H1 (cell line): ENCODE measurements at regions not wholly inside any gene's neighbourhood (a gene's known extent, or its start where the extent isn't known, plus 50 kb on each side); places are given as distances from the start of the nearest gene placed in this dataset.

Experiments used
- CTCF ChIA-PET: fragments of 300-600 bp; sonication (Branson Sonifier 250); formaldehyde crosslinking; loops from one replicate; lab custom pipeline; 2021; ENCODE audit not compliant: partially characterized antibody; lab: Charles Lee
- POLR2A ChIA-PET: fragments of 300-600 bp; sonication (Branson Sonifier 250); formaldehyde crosslinking; loops from one replicate; lab custom pipeline; 2021; ENCODE audit warnings: inconsistent platforms; ENCODE audit not compliant: partially characterized antibody; lab: Charles Lee
- DNase-seq, 2 experiments: peaks; one replicate each; pipeline versions ENCODE4 v3.0.0 to v3.0.0-alpha.2; 2010 to 2022; ENCODE audit warnings: low spot score in 2 of 2, low read depth in 1 of 2, mixed read lengths in 1 of 2
- FAIRE-seq: peaks from 2 replicates; lab custom pipeline; 2011; peaks lifted over from hg19 to GRCh38; lab: Jason Lieb, UNC
- H2AFZ ChIP-seq: 2 replicates; pipeline ENCODE4 v1.8.1; 2012; ENCODE audit warnings: low read length, inconsistent platforms
- H2AK5ac ChIP-seq: 2 replicates; pipeline ENCODE4 v1.6.1; 2013; ENCODE audit warnings: low read depth, low read length
- H2BK120ac ChIP-seq: replicated peaks from 2 replicates; pipeline ENCODE3; 2013; ENCODE audit warnings: low read depth, low read length, inconsistent platforms
- H2BK12ac ChIP-seq: 2 replicates; pipeline ENCODE4 v1.6.1; 2013; ENCODE audit warnings: low read depth, low read length
- H2BK15ac ChIP-seq: 2 replicates; pipeline ENCODE4 v1.6.1; 2013; ENCODE audit warnings: low read length
- H2BK20ac ChIP-seq: 2 replicates; pipeline ENCODE4 v1.6.1; 2013; ENCODE audit warnings: low read length
- H2BK5ac ChIP-seq: 2 replicates; pipeline ENCODE4 v1.6.1; 2013; ENCODE audit warnings: low read depth, low read length
- H3K14ac ChIP-seq: 2 replicates; pipeline ENCODE4 v1.6.1; 2013; ENCODE audit warnings: inconsistent platforms; ENCODE audit not compliant: insufficient read length
- H3K18ac ChIP-seq: 2 replicates; pipeline ENCODE4 v1.6.1; 2013; ENCODE audit warnings: low read length; ENCODE audit errors: extremely low read depth
- H3K23ac ChIP-seq: 2 replicates; pipeline ENCODE4 v1.6.1; 2013; ENCODE audit warnings: inconsistent platforms; ENCODE audit not compliant: insufficient read length
- H3K23me2 ChIP-seq: 2 replicates; pipeline ENCODE4 v1.6.1; 2013; ENCODE audit warnings: low read depth, low read length
- H3K27ac ChIP-seq: 2 replicates; pipeline ENCODE4 v1.6.1; 2011; ENCODE audit warnings: low read depth, low read length, inconsistent platforms
- H3K27me3 ChIP-seq, 4 experiments: replicated peaks in 1 of 4; 1 replicate in 1 of 4; 2 replicates in 3 of 4; pipeline versions ENCODE4 v1.6.1 to v1.8.1; 2011 to 2013; ENCODE audit warnings: low read length in 3 of 4, mild to moderate bottlenecking in 3 of 4, inconsistent platforms in 2 of 4, mixed read lengths in 2 of 4, moderate library complexity in 1 of 4; ENCODE audit not compliant: control insufficient read depth in 3 of 4, insufficient read depth in 3 of 4; ENCODE audit errors: extremely low read depth in 1 of 4
- H3K36me3 ChIP-seq, 4 experiments: 2 replicates each; pipeline versions ENCODE4 v1.6.1 to v1.8.1; 2011 to 2013; ENCODE audit warnings: mild to moderate bottlenecking in 4 of 4, low read length in 3 of 4, moderate library complexity in 2 of 4, control low read depth in 1 of 4, inconsistent platforms in 1 of 4; ENCODE audit not compliant: insufficient read depth in 4 of 4, control insufficient read depth in 2 of 4
- H3K4ac ChIP-seq: replicated peaks from 2 replicates; pipeline ENCODE3; 2013; ENCODE audit warnings: low read length, low read depth, mixed read lengths, inconsistent platforms; ENCODE audit not compliant: insufficient read length
- H3K4me1 ChIP-seq, 4 experiments: replicated peaks in 1 of 4; 1 replicate in 1 of 4; 2 replicates in 3 of 4; pipeline versions ENCODE4 v1.6.1 to v1.8.1; 2011 to 2013; ENCODE audit warnings: low read length in 3 of 4, inconsistent platforms in 2 of 4, mixed read lengths in 1 of 4; ENCODE audit not compliant: insufficient read depth in 4 of 4, control insufficient read depth in 3 of 4
- H3K4me2 ChIP-seq, 2 experiments: 2 replicates each; pipeline versions ENCODE4 v1.6.1 to v1.8.1; 2011 to 2013; ENCODE audit warnings: low read depth in 2 of 2, low read length in 2 of 2, control low read depth in 1 of 2, inconsistent platforms in 1 of 2, mild to moderate bottlenecking in 1 of 2; ENCODE audit not compliant: insufficient read depth in 1 of 2
- H3K4me3 ChIP-seq, 4 experiments: fragments of 200-600, 300-600 bp in 1 of 4; sonication (generic), shearing (Covaris generic), sonication (Bioruptor Twin) in 1 of 4; 2 replicates each; pipeline versions ENCODE4 v1.5.1 to v1.8.1; 2011 to 2016; ENCODE audit warnings: low read length in 4 of 4, low read depth in 3 of 4, control low read depth in 2 of 4, inconsistent platforms in 2 of 4, mild to moderate bottlenecking in 2 of 4, mixed read lengths in 1 of 4, moderate library complexity in 1 of 4; ENCODE audit not compliant: insufficient read depth in 2 of 4; ENCODE audit errors: extremely low read depth in 1 of 4
- H3K56ac ChIP-seq: replicated peaks from 2 replicates; pipeline ENCODE3; 2013; ENCODE audit warnings: low read depth, mild to moderate bottlenecking, mixed read lengths, low read length, inconsistent platforms; ENCODE audit not compliant: insufficient read length
- H3K79me1 ChIP-seq: 2 replicates; pipeline ENCODE4 v1.6.1; 2013; ENCODE audit warnings: low read depth, low read length, control low read depth
- H3K79me2 ChIP-seq, 2 experiments: 2 replicates each; pipeline versions ENCODE4 v1.6.1 to v1.8.1; 2012 to 2013; ENCODE audit warnings: low read length in 2 of 2, mild to moderate bottlenecking in 2 of 2, inconsistent platforms in 1 of 2; ENCODE audit not compliant: insufficient read depth in 2 of 2, control insufficient read depth in 1 of 2
- H3K9ac ChIP-seq, 4 experiments: replicated peaks in 1 of 4; 1 replicate in 1 of 4; 2 replicates in 3 of 4; pipeline versions ENCODE4 v1.6.1 to v1.8.1; 2011 to 2013; ENCODE audit warnings: low read depth in 3 of 4, low read length in 3 of 4, control low read depth in 2 of 4, mild to moderate bottlenecking in 2 of 4, moderate library complexity in 2 of 4, inconsistent platforms in 1 of 4; ENCODE audit errors: extremely low read depth in 1 of 4
- H3K9me3 ChIP-seq, 2 experiments: 2 replicates each; pipeline versions ENCODE4 v1.6.1 to v1.8.1; 2012 to 2013; ENCODE audit warnings: mild to moderate bottlenecking in 2 of 2, moderate library complexity in 2 of 2, control low read depth in 1 of 2, inconsistent platforms in 1 of 2, low read depth in 1 of 2, low read length in 1 of 2, mixed read lengths in 1 of 2; ENCODE audit not compliant: insufficient read depth in 2 of 2
- H4K20me1 ChIP-seq, 2 experiments: replicated peaks in 1 of 2; 2 replicates each; pipeline versions ENCODE3 to v1.8.1; 2011 to 2013; ENCODE audit warnings: inconsistent platforms in 2 of 2, low read length in 2 of 2, mild to moderate bottlenecking in 1 of 2; ENCODE audit not compliant: insufficient read depth in 2 of 2, control insufficient read depth in 1 of 2
- H4K5ac ChIP-seq: 2 replicates; pipeline ENCODE4 v1.6.1; 2013; ENCODE audit warnings: low read length, low read depth, mixed read lengths, inconsistent platforms; ENCODE audit not compliant: insufficient read length
- H4K8ac ChIP-seq: 2 replicates; pipeline ENCODE4 v1.8.0; 2013; ENCODE audit warnings: mild to moderate bottlenecking, moderate library complexity, low read length, inconsistent platforms; ENCODE audit not compliant: insufficient read depth; ENCODE audit errors: extremely low read depth
- H4K91ac ChIP-seq: replicated peaks from 2 replicates; pipeline ENCODE3; 2013; ENCODE audit warnings: low read length, mixed read lengths, inconsistent platforms; ENCODE audit not compliant: insufficient read length
- BCL11A ChIP-seq, 2 experiments: IDR thresholded peaks; one replicate each; pipeline ENCODE4 v1.6.1; 2011; ENCODE audit warnings: low read depth in 2 of 2, low read length in 2 of 2, mild to moderate bottlenecking in 2 of 2
- EGR1 ChIP-seq: IDR thresholded peaks from 2 replicates; pipeline ENCODE4 v1.6.1; 2011; ENCODE audit warnings: low read depth, low read length, borderline replicate concordance
- KDM1A ChIP-seq: fragments of 200-600, 300-600 bp; sonication (generic); IDR thresholded peaks from 2 replicates; pipeline ENCODE4 v1.7.1; 2016; ENCODE audit warnings: mild to moderate bottlenecking, low read length, borderline replicate concordance
- KDM5A ChIP-seq: fragments of 200-600 bp; IDR thresholded peaks from 2 replicates; pipeline ENCODE4 v1.7.1; 2012; ENCODE audit warnings: mild to moderate bottlenecking, low read length, inconsistent platforms, mixed read lengths
- POLR2AphosphoS5 ChIP-seq: IDR thresholded peaks from 2 replicates; pipeline ENCODE4 v1.6.1; 2011; ENCODE audit warnings: low read depth, low read length
- RNF2 ChIP-seq: fragments of 200-900, 300-1000 bp; sonication (generic); IDR thresholded peaks from 2 replicates; pipeline ENCODE4 v1.7.1; 2016; ENCODE audit warnings: borderline replicate concordance, low read depth, mild to moderate bottlenecking, antibody characterized with exemption, low read length; ENCODE audit not compliant: poor library complexity, severe bottlenecking; ENCODE audit errors: missing control alignments
- SP4 ChIP-seq: IDR thresholded peaks from 2 replicates; pipeline ENCODE4 v1.6.1; 2012; ENCODE audit warnings: low read length, inconsistent platforms
- TBP ChIP-seq: IDR thresholded peaks from 2 replicates; pipeline ENCODE4 v1.6.1; 2011; ENCODE audit warnings: low read depth, low read length, improper control_type of control experiment
- YY1 ChIP-seq: IDR thresholded peaks from 2 replicates; pipeline ENCODE4 v1.6.1; 2011; ENCODE audit warnings: low read depth, mild to moderate bottlenecking, low read length
- WGBS, 2 experiments: shearing (Covaris generic) in 1 of 2; methylation state at CpG; one replicate each; pipeline versions ENCODE4 v1.1.6 to v1.1.7; 2013 to 2015; ENCODE audit warnings: low lambda C conversion rate in 2 of 2, mixed read lengths in 2 of 2, inconsistent platforms in 1 of 2, low coverage in 1 of 2, missing lambda C conversion rate in 1 of 2; ENCODE audit not compliant: insufficient replicate concordance in 2 of 2, insufficient coverage in 1 of 2, insufficient read length in 1 of 2; ENCODE audit errors: extremely low coverage in 1 of 2, missing lambda C conversion rate in 1 of 2; 5-methylcytosine and 5-hydroxymethylcytosine counted together
- TF ChIP-seq, protein P1 (sequence below), 3 experiments: IDR thresholded peaks; 1 replicate in 2 of 3; 2 replicates in 1 of 3; pipeline versions ENCODE4 v1.5.1 to v1.6.1; 2011; ENCODE audit warnings: low read length in 3 of 3, mild to moderate bottlenecking in 3 of 3, inconsistent platforms in 2 of 3, low read depth in 1 of 3, moderate library complexity in 1 of 3; ENCODE audit not compliant: insufficient read depth in 1 of 3; ENCODE audit errors: control extremely low read depth in 1 of 3

DNA sequence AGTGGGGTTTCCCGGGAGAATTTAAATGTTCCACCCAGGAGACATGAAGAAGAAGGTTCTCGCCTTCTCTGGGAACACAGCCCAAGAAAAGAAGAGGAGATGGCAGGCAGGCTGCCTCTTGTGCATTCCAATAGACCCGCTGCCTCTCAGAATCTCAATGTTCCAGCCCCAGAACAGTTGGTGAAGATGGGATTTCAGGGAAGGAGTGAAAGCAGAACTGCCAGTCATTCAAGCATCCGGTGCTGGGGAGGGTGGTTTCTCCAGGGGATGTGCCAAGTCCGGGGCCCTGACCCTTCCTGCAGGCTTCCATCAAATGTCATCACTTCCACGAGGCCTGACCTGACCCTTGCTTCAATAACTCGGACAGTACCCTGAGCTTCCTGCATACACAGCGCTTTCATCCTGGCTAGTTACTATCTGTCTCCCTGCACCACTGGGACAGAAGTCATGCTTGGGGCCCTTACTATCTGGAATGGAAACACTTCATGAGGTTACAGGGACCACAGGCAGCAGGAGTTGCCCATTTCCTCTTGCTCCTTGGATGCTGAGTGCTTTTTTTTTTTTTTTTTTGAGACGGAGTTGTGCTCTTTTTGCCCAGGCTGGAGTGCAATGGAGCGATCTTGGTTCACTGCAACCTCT lies 386.6 kb upstream of the POU3F1 start:
- no peak overlapping the region for H3K9ac ChIP-seq
- H3K4me2 ChIP-seq, result peak overlapping the region; percentile 7 to 9; a peak in 2 of 4 replicates
- no peak overlapping the region; the same call in 1 of the 2 replicates for H4K8ac ChIP-seq
- 80% methylated on average over 10 of the region's 10 CpGs; no CpG with 5 or more reads in 1 of the 2 experiments for WGBS, 2 experiments
- H3K36me3 ChIP-seq, result peaks cover 0 to 27% (median 17%) of the 10 kb centered on the region in 4 experiments; a peak in 5 of 8 replicates
- no peak overlapping the region for H3K23ac ChIP-seq
- no peak overlapping the region for H2AFZ ChIP-seq
- H4K91ac ChIP-seq, result no peak overlapping the region
- no peak overlapping the region for H3K56ac ChIP-seq
- peaks cover 0 to 11% of the 10 kb centered on the region in 2 experiments; a peak in 2 of 4 replicates for H3K79me2 ChIP-seq
- no peak overlapping the region for H3K14ac ChIP-seq
- no peak overlapping the region for H4K5ac ChIP-seq
- H3K27ac ChIP-seq, result no peak overlapping the region
- no peak overlapping the region for H3K4me3 ChIP-seq
- no peaks in the 10 kb centered on the region; a peak in 1 of 7 replicates for H3K27me3 ChIP-seq
- no peak overlapping the region for H2BK120ac ChIP-seq
- DNase-seq (no peak), FAIRE-seq (no peak)
- peaks cover 2% of the 10 kb centered on the region for H3K23me2 ChIP-seq
- H2AK5ac ChIP-seq, result no peak overlapping the region
- H2BK15ac ChIP-seq, result no peak overlapping the region
- peak overlapping the region; percentile 49; the same call in 1 of the 2 replicates for H2BK5ac ChIP-seq
- H3K79me1 ChIP-seq, result no peaks in the 10 kb centered on the region; the same call in 1 of the 2 replicates
- ChIA-PET CTCF (interaction anchor here (0.6 to 1.7 kb wide), 6 partner anchors 12 to 406 kb away, joined by 3 to 5 read pairs (median 3); no protein-coding TSS in a partner anchor), POLR2A (interaction anchor here (0.6 to 10.1 kb wide), 30 partner anchors 8 to 408 kb away, joined by 3 to 190 read pairs (median 4); partner anchors contain the start of gene POU3F1)
- H4K20me1 ChIP-seq, result peaks cover 0 to 12% of the 10 kb centered on the region in 2 experiments
- no peak overlapping the region for H3K4ac ChIP-seq
- peaks cover 0 to 13% (median 10%) of the 10 kb centered on the region in 4 experiments; a peak in 5 of 7 replicates for H3K4me1 ChIP-seq
- H3K9me3 ChIP-seq, result no peaks in the 10 kb centered on the region
- H2BK12ac ChIP-seq, result no peak overlapping the region
- no peak overlapping the region for H3K18ac ChIP-seq
- H2BK20ac ChIP-seq, result no peak overlapping the region
- no peak for TF ChIP-seq KDM5A
- TF ChIP-seq POLR2AphosphoS5, result peak; percentile 89
- TF ChIP-seq EGR1, result no peak
- no peak for TF ChIP-seq SP4
- no peak for TF ChIP-seq TBP
- no peak for TF ChIP-seq BCL11A (IDR thresholded peaks at IDR 0.05; ENCODE audit: low read depth in 2 of 2, low read length in 2 of 2)
- TF ChIP-seq, protein P1, sequence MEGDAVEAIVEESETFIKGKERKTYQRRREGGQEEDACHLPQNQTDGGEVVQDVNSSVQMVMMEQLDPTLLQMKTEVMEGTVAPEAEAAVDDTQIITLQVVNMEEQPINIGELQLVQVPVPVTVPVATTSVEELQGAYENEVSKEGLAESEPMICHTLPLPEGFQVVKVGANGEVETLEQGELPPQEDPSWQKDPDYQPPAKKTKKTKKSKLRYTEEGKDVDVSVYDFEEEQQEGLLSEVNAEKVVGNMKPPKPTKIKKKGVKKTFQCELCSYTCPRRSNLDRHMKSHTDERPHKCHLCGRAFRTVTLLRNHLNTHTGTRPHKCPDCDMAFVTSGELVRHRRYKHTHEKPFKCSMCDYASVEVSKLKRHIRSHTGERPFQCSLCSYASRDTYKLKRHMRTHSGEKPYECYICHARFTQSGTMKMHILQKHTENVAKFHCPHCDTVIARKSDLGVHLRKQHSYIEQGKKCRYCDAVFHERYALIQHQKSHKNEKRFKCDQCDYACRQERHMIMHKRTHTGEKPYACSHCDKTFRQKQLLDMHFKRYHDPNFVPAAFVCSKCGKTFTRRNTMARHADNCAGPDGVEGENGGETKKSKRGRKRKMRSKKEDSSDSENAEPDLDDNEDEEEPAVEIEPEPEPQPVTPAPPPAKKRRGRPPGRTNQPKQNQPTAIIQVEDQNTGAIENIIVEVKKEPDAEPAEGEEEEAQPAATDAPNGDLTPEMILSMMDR (IDR thresholded peaks at IDR 0.05; ENCODE audit: control extremely low read depth in 1 of 3, insufficient read depth in 1 of 3, low read depth in 1 of 3, low read length in 3 of 3), result no peak
- no peak for TF ChIP-seq RNF2
- TF ChIP-seq YY1, result no peak
- TF ChIP-seq KDM1A, result no peak
